NCI-H345 (cell line): ENCODE measurements at regions not wholly inside any gene's neighbourhood (a gene's known extent, or its start where the extent isn't known, plus 50 kb on each side); places are given as distances from the start of the nearest gene placed in this dataset.

Source experiments
- DNase-seq: peaks from one replicate; lab custom pipeline; 2025; lab: John Stamatoyannopoulos, UW

- peak; percentile 10 for DNase-seq
Observed at GRCh38 chr11:86119077-86119476, 50.2 kb upstream of the PICALM start.
